Esophagus squamous epithelium (tissue), 4 donors: ENCODE measurements at regions not wholly inside any gene's neighbourhood (a gene's known extent, or its start where the extent isn't known, plus 50 kb on each side); places are given as distances from the start of the nearest gene placed in this dataset.

Source experiments
- POLR2A ChIP-seq, 4 donors: fragments of 450-650 bp; IDR thresholded peaks; one replicate each; pipeline ENCODE4 v1.6.1; 2017; ENCODE audit warnings: antibody characterized with exemption in 4 of 4, mild to moderate bottlenecking in 4 of 4, moderate library complexity in 3 of 4
- TF ChIP-seq, protein P1 (sequence below), 6 experiments: fragments of 450-650 bp in 4 of 6; fragments of 200-600 bp in 2 of 6; sonication (generic) in 2 of 6; IDR thresholded peaks; one replicate each; pipeline ENCODE4 v1.5.1; 2016 to 2019; ENCODE audit warnings: antibody characterized with exemption in 6 of 6, mild to moderate bottlenecking in 4 of 6, moderate library complexity in 4 of 6

DNA sequence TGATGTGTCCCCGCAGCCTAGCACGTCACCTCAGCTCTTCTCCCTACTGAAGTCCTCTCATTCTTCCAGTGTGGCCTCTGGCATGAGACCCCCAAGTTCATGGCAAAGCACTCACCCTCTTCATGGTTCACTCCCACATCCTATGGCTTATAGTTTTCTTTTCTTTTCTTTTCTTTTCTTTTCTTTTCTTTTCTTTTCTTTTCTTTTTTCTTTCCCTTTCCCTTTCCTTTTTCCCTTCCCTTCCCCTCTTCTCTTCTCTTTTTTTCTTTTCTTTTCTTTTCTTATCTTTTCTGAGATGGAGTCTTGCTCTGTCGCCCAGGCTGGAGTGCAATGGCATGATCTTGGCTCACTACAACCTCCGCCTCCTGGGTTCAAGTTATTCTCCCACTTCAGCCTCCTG lies 58.4 kb upstream of the NLRP1 start:
- TF ChIP-seq POLR2A (IDR thresholded peaks at IDR 0.05) = no peak
- TF ChIP-seq, protein P1, sequence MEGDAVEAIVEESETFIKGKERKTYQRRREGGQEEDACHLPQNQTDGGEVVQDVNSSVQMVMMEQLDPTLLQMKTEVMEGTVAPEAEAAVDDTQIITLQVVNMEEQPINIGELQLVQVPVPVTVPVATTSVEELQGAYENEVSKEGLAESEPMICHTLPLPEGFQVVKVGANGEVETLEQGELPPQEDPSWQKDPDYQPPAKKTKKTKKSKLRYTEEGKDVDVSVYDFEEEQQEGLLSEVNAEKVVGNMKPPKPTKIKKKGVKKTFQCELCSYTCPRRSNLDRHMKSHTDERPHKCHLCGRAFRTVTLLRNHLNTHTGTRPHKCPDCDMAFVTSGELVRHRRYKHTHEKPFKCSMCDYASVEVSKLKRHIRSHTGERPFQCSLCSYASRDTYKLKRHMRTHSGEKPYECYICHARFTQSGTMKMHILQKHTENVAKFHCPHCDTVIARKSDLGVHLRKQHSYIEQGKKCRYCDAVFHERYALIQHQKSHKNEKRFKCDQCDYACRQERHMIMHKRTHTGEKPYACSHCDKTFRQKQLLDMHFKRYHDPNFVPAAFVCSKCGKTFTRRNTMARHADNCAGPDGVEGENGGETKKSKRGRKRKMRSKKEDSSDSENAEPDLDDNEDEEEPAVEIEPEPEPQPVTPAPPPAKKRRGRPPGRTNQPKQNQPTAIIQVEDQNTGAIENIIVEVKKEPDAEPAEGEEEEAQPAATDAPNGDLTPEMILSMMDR (IDR thresholded peaks at IDR 0.05) = no peak
